GM12878 (cell line): ENCODE measurements at regions not wholly inside any gene's neighbourhood (a gene's known extent, or its start where the extent isn't known, plus 50 kb on each side); places are given as distances from the start of the nearest gene placed in this dataset.

Experiments
- ATF7 ChIP-seq: fragments of 450-650 bp; IDR thresholded peaks from 2 replicates; pipeline ENCODE4 v1.6.1; 2016; ENCODE audit warnings: low read depth, mild to moderate bottlenecking
- BCLAF1 ChIP-seq: fragments of 450-650 bp; IDR thresholded peaks from 2 replicates; pipeline ENCODE4 v1.6.1; 2017; ENCODE audit warnings: antibody characterized with exemption, mild to moderate bottlenecking, moderate library complexity
- CEBPZ ChIP-seq: fragments of 150-350 bp; IDR thresholded peaks from 2 replicates; pipeline ENCODE4 v1.6.1; 2016; ENCODE audit warnings: low read depth, low read length
- CHD1 ChIP-seq: IDR thresholded peaks from 2 replicates; pipeline ENCODE4 v1.6.1; 2012; ENCODE audit warnings: low read depth, low read length, improper control_type of control experiment
- CHD2 ChIP-seq: IDR thresholded peaks from 2 replicates; pipeline ENCODE4 v1.6.1; 2011; ENCODE audit warnings: low read depth, low read length, improper control_type of control experiment, borderline replicate concordance
- FOS ChIP-seq: IDR thresholded peaks from 3 replicates; pipeline ENCODE4 v1.6.1; 2011; ENCODE audit warnings: borderline replicate concordance; ENCODE audit not compliant: insufficient read length; ENCODE audit errors: extremely low read depth
- HDAC6 ChIP-seq: fragments of 200-600 bp; sonication (generic); IDR thresholded peaks from one replicate; pipeline ENCODE4 v1.8.0; 2017; ENCODE audit warnings: antibody characterized with exemption; ENCODE audit not compliant: unreplicated experiment
- JUND ChIP-seq: IDR thresholded peaks from 2 replicates; pipeline ENCODE4 v1.6.1; 2012; ENCODE audit warnings: low read depth, mild to moderate bottlenecking, low read length, improper control_type of control experiment, moderate library complexity
- NFYB ChIP-seq: IDR thresholded peaks from 2 replicates; pipeline ENCODE4 v1.6.1; 2011; ENCODE audit warnings: low read depth, mild to moderate bottlenecking, low read length, improper control_type of control experiment, moderate library complexity; ENCODE audit not compliant: insufficient read depth
- NR2C2 ChIP-seq: IDR thresholded peaks from 2 replicates; pipeline ENCODE4 v1.6.1; 2011; ENCODE audit warnings: borderline replicate concordance, low read depth; ENCODE audit not compliant: control insufficient read depth, insufficient read length
- PKNOX1 ChIP-seq: fragments of 450-650 bp; IDR thresholded peaks from 2 replicates; pipeline ENCODE4 v1.6.1; 2016; ENCODE audit warnings: mild to moderate bottlenecking
- PML ChIP-seq: IDR thresholded peaks from 2 replicates; pipeline ENCODE4 v1.6.1; 2012; ENCODE audit warnings: low read length, inconsistent platforms
- RAD21 ChIP-seq: IDR thresholded peaks from 2 replicates; pipeline ENCODE4 v1.6.1; 2011; ENCODE audit warnings: mild to moderate bottlenecking, low read depth, low read length, moderate library complexity; ENCODE audit not compliant: insufficient read depth
- SKIL ChIP-seq: fragments of 450-650 bp; IDR thresholded peaks from 2 replicates; pipeline ENCODE4 v1.6.1; 2017; ENCODE audit warnings: mild to moderate bottlenecking, low read depth, inconsistent platforms; ENCODE audit not compliant: poor library complexity, severe bottlenecking
- ZNF384 ChIP-seq: IDR thresholded peaks from 2 replicates; pipeline ENCODE4 v1.6.1; 2012; ENCODE audit warnings: low read depth, mild to moderate bottlenecking, low read length, improper control_type of control experiment, borderline replicate concordance
- ZNF592 ChIP-seq: fragments of 450-650 bp; IDR thresholded peaks from 2 replicates; pipeline ENCODE4 v1.6.1; 2017; ENCODE audit warnings: mild to moderate bottlenecking, moderate library complexity
- ZZZ3 ChIP-seq: IDR thresholded peaks from 2 replicates; pipeline ENCODE4 v1.6.1; 2011; ENCODE audit warnings: low read depth; ENCODE audit not compliant: control insufficient read depth, insufficient read length

GRCh38 chr10:123402656-123403055 is 248.5 kb downstream of the BUB3 start (continued):
- TF ChIP-seq CEBPZ = no peak
- TF ChIP-seq ZZZ3 = no peak
- no peak for TF ChIP-seq CHD1
- TF ChIP-seq ZNF384 = no peak
- TF ChIP-seq CHD2 = peak; percentile 68; the same call in 1 of the 2 replicates
- peak; percentile 30 for TF ChIP-seq RAD21
- no peak; the same call in 1 of the 2 replicates for TF ChIP-seq PKNOX1
- peak; percentile 92 for TF ChIP-seq SKIL
- no peak for TF ChIP-seq HDAC6
- TF ChIP-seq NR2C2 = no peak
- no peak for TF ChIP-seq PML
- TF ChIP-seq NFYB = no peak
- TF ChIP-seq BCLAF1 = no peak
- TF ChIP-seq JUND = no peak
- no peak for TF ChIP-seq FOS
- no peak for TF ChIP-seq ZNF592
- peak; percentile 48 for TF ChIP-seq ATF7
